ENCODE measurements at regions not wholly inside any gene's neighbourhood (a gene's known extent, or its start where the extent isn't known, plus 50 kb on each side); places are given as distances from the start of the nearest gene placed in this dataset.
"Not testable (repeated sequence)": the region's sequence is repeated elsewhere in the genome, so short reads cannot be mapped to it uniquely, and the experiment has no call there.

DNA sequence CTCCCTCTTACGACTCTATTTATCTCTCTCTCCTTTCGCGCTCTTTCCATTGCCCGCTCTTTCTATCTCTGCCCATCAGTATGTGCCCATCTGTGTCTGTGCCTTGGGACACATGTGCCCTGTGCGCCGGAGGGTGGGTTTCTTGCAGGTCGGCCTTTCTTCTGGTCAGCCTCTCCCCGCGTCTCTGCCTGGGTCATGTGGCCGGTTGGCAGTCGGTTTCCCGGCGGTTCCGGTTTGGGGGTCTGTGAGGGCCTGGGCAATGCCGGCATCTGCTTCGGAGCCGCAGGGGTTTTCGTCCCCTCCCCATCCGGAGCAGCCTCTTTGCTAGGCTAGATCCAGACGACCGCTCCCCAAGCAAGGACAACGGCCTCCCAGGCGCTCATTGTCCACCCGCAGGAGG is 1426.0 kb upstream of the PCDH10 start:
- TF ChIP-seq POLR2A, CTCF (IDR thresholded peaks at IDR 0.05): not testable (repeated sequence)

Data from testis (tissue), 2 donors.